ENCODE measurements at regions not wholly inside any gene's neighbourhood (a gene's known extent, or its start where the extent isn't known, plus 50 kb on each side); places are given as distances from the start of the nearest gene placed in this dataset.

DNA sequence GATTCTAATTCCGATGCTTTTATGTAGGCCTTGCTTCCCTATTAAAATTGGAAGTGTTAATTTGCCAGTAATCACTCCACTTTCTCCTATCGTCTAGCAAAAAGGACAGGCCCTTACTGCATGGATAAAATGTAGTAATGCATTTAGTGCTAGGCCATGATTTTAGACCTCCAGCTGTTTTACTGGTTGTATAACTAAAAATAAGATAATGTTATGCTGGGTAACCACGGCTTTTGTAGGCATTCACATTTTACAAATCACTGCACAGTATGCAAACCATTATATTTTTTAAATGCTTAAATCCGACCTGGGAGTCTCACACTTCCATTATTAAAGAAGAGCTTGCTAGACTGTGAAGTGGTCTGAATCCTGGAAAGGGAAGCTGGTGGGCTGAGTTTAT is 179.5 kb downstream of the TFAP2A start:
- no peak for DNase-seq

DNA sequence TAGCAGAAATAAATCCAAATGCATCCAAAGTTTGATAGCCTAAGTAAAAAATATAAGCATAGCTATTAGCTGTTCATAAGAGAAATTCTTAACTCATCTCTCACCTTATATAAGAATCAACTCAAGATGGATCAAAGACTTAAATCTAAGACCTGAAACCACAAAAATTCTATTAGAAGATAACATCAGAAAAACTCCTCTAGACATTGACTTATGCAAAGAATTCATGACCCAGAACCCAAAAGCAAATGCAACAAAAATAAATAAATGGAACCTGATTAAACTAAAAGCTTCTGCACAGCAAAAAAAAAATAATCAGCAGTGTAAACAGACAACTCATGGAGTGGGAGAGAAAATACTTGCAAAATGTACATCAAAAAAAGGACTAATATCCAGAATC is 184.3 kb downstream of the TFAP2A start:
- DNase-seq: no peak

DNA sequence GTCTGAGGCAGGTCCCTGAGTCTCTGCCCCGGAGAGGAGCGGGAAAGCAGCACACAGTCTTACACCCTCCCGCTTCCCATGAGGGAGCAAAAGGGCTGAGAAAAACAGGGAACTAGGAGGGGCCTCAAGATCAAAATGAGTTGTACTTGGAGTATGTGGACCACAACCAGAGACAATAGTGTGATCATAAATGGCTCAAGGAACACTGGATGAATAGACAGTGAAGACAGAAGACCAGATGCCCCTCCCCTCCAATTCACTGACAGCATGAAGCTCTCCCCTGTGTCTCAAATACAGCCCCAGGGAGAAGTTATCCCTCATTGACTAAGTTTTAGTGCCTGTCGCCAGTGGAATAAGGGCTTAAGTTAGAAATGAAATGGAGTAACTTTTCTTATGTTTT is 191.0 kb downstream of the TFAP2A start:
- DNase-seq: no peak

DNA sequence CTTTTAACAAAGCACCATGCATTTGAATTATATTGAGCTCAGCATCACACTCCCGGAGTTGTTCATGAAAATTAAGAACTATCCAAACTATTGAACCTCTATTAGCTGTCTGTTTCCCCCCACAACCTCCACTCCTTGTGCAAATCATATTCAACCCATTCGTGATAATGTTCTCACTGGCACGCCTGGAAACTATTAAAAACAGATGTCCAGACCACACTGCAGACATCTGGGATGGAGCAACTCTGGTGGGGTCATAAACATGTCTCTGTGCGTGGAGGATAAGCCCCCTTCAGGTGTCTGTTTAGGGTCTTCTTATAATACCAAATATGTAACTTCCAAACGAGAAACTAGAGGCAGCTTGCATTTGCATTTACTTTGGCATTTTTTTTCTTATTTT is 193.7 kb downstream of the TFAP2A start:
- DNase-seq: no peak

DNA sequence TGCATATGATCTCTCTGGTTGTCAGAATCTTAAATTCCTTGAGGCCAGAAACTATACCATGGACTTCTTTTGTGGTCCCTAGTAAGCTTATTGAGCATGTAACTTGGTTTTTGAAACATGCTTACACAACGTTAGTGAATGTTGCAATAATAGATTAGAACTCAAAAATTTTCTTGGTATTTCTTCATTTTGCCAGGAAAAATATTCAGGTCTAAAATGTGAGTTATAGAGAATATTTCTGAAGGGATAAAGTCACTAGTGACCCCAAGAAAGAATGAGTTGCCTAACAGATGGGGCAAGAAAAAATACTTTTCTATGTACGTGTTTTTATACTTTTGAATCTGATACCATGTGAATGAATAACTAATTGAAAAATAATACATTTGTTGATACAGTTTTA is 195.4 kb downstream of the TFAP2A start:
- no peak for DNase-seq

DNA sequence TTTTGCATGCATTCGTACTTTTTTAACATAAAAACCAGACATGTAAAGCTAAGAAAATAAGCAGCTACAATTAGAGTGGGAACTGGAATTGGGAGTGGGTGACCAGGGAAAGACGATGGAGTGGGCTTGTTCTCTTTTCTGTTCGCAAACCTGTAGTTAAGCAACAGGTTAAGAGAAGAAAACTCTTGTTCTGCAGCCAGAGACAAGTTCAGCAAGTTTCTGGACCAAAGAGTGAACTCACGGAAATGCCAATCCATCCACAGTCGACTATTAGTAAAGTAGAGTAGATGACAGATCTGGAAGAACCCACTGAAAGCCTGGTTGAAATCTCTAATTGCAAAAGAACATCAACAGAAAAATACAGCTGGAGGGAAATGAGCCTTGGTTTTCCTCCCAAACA is 197.8 kb downstream of the TFAP2A start:
- no peak for DNase-seq

DNA sequence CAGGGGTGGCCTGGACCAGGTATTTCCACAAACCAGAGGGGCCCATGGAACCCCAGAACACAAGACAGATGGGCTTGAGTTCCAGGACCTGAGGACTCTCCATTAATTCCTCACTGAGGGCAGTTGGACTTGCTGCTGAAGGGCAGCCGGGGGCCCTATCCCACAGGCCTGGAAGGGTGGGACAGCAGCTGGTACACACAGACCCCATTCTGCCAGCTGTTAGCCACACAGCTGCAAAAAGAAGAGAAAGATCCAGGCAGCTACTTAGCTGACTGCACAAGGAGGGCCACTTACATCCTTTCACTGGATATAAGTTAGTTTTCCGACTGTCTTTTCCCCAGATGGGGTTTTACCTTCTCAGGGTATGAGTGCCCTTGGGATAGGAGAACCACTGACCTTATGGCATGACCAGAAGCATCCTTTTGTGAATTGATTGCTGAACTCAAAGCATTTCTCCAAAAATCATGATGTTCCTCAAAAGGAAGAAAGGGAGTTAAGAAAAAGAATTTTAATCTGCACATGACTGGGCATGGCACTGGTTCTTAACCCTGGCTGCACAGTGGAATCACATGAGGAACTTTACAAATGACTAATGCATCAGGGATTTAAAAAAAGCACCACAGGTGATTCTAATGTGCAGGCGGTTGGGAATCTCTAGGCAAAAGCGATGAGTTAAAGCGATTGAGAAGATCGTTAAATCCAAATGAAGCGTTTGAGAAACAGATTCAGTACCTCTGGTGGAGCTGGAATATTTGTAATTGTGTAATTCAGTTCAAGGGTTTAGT is 199.4 kb downstream of the TFAP2A start:
- DNase-seq: no peak

DNA sequence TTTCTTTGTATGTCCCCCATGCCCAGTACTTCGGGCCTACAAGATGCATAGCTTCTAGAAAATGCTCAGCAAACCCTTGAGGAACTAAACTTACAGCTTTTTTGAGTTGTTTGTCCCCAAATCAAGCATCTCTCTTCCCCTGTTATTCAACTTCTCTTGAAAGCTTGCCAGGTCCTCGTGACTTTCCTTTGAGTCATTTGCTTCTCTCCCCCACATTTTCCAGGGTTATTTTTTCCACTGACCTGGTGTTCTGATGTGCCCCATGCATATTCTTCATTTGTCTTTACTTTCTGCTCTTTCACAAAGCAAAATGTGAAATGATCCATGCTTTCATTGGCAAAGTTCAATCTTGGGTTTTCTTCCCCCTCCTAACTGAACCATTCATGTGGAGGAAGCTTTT is 204.8 kb downstream of the TFAP2A start:
- DNase-seq: no peak

DNA sequence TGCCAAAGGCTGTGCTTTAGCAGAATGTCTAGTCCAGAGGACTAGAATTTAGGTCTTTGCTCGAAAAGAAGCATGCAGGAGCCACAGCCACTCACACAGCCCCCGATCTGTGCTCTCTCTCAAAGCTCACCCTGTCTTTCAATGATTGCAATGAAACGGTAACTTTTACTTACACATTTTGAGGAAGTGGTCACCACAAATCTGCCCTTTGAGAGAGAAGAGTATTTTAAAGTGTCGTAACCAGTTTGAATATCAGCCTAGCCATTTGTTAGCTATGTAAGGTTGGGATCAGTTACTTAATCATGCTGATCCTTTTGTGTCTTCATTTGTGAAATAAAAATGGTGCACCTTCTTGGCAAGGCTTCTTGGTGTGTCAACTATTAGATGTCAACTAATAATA is 209.0 kb downstream of the TFAP2A start:
- no peak for DNase-seq

DNA sequence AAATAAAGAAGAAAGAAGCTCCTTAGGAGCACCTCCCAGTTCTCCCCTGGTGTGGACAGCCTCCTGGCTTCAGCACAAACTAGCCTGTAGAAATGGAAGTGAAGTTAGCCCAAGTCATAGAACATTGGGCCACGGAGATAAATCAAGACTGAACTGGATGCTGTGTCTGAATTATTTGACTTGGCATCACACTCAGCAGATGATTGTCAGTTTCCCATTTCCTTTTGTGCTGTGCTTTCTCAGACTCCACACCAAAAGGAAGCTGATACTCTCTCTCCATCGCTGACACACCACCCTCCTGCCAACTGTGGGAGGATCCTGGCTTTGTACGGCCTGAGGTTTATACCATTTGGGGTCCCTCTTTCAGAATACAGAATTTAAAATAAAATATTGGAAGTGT is 209.8 kb downstream of the TFAP2A start:
- no peak for DNase-seq

DNA sequence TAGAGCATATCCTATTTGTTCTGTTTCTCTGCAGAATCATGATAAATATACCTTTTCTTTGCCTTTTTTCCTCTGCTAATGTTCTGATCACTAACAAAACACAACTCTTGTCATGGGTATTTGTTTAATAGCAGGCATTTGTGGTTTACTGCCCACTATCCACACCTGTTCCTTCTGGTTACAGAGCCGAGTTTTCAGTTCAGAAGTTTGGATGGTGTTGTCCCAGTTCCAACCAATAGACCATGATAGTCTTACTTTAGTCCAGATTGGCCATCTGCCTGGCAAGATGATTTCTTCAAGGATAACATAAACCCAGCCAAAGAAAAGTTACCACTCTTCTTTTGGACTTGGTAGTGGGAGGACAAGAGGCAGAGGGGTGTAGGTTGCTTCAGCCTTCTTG is 211.2 kb downstream of the TFAP2A start:
- no peak for DNase-seq

DNA sequence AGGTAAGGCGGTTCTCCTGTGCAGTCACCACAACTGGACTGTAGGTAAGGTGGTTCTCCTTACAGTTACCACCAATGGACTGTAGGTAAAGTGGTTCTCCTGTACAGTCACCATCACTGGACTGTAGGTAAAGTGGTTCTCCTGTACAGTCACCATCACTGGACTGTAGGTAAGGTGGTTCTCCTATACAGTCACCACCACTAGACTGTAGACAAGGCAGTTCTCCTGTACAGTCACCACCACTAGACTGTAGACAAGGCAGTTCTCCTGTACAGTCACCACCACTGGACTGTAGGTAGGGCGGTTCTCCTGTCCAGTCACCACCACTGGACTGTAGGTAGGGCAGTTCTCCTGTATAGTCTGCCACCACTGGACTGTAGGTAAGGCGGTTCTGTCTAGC is 212.3 kb downstream of the TFAP2A start:
- no peak for DNase-seq

DNA sequence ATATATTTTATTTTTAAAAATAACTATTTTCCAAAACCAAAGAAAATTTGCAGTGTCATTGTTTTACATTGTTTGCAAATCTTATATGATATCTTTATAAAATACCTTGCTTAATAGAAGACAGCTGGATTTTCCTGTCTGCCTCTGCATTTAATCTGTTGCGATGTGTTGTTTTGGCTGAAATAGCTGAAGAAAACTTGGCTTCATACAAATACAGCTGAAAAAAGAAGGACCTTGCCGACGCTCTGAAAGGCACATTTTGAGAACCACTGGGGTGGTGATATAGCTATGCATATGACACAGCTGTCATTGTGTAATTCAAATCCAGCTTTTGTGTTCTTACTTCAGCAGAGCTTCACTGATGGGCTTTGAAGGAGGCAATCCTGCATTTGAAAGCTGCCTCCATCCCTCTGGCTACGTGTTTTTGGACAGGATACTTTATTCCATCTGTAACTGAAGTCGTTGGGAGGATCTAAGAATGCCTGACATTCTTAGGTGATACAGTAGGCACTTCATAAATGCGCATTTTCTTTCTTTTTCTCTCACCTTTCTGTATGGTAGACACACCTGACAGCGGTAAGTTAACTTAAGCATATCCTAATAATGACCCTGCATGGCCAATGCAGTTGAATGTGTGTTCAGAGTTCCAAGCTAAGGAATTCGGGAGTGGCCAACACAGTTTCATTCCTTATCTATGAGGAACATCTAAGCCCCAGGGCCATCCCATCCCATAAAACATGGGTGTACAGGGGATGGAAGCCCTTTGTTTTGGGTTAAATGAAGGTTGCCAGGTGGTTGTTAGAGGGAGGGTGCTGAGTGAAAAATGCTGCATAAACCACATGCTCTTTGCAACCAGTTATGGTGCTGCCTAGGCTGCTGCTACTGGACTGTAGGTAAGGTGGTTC is 213.0 kb downstream of the TFAP2A start:
- no peak for DNase-seq

DNA sequence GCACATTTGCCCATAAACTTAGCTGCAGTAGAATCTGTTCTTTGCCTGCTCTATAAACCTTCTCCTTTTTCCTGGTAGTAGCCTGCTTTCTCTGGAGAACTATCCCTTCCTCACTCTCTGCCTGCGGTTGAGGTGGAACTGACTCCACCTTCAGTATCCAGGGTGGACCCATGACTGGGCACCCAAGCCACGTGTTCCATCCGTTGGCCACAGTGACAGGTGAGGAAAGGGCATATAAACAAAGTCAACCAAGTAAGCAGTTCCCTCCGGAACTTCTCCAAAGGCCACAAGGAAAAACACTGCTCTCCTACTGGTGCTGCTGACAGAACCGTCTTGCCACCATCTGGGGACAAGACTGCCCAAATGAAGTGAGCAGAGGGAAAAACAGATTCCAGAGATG is 218.8 kb downstream of the TFAP2A start:
- no peak for DNase-seq

DNA sequence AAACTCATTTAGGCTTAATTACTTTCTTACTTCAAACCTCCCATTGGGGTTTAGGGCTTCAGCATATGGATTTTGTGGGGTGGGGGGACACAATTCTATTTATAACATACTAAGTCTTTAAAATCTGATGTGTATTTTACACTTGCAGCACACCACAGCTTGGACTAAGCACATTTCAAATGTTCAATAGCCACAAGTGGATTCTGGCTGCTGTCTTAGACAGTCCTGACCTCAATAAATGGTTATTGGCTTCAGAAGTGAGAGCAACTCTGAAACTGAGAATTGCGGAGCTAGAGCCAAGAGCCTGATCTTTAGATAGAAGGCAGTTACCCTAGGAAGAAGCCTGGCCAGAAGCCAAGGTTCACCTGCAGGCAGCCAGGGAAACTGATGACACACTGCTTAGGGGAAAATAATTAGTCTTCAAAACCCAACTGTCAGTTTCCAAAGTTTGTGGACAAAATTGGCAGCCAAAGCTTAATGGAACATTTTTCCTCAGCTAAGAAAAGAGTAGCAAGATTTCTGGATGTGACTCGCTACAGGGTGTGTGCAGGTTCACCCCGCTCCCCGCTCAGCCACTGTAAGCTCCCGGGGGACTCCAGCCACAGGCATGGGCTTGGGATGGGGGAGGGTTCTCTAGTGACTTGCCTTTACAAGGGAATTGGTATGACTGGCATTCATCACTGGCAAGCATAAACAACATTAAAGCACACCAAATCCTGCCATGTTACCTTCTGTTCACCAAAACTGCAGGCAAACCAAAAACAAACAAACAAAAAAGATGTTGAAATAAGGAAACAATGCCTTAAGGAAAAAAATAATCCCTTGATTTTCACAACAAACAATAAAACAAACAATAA is 219.8 kb downstream of the TFAP2A start:
- no peak for DNase-seq

DNA sequence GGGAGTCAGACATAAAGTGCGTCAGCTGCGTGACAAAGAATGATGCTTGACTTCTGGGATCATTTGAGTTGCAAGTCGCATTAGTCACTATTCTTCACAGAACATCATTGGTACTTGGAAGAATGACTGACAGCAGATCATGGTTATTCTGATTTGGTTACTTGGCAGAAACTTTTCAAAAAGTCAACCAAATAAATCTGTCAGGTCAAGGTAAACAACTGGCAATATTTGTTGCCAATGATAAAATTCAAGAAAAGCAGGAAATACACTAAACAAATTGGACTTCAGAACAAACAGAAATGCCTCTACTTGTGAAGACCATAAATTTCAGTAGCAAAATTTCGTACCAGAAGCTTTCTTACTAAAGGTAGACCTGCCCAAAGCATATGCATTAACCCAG is 221.6 kb downstream of the TFAP2A start:
- no peak for DNase-seq

DNA sequence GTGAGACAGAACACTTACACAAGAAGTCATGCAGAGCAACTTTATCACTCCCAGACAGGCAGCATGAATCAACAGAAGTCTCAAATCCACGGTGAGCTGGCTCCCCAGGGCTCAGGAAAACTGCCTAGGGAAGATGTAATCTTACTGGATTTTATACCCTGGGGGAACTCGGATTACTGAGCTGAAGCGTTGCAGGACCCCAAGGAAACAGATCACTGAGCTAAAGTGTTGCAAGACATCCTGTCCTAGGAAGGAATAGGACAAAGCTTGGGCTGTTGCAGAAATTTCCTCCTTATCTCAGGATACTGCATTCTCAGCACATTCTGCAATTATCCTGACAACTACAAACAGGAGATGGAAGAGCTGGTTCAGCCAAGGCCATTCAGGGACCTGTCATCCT is 224.8 kb downstream of the TFAP2A start:
- DNase-seq: no peak

DNA sequence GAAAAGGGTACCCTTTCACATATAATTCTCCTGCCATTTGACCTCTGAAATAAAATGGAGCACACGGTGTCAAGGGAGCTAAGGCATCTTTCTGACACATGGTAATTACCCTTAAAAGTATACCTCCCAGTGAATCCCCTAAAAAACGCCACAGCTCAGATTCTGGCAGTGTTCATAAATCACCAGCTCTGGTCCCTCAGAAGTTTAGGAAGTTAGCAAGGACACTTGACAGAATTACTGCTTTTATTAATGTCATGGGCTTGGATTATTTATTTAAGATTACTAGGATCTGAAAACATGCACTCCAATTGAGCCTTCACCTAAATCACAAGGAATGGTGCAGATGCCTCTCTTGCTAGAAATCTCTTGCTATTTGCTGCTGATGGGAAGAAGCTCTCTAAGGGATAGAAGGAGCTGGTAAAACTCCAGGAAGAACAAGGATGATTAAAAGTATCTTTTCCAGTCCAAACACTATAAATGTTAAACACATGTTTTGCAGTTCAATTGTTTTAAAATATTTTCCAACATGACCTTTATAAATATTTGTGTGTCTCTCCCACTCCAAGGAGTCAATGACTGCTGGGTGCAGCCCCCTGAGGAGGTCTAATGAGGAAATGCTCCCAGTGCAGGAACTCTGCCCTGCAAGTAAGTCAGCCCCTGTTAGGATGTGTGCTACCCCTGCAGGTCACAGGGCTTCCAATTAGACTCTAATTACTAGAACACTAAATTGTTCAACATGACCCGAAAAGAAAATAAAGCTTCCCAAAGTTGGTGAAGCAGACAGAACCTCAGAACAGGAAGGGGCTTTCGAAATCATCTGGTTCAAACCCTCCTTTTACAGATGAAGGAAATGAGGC is 230.3 kb downstream of the TFAP2A start:
- DNase-seq: no peak

DNA sequence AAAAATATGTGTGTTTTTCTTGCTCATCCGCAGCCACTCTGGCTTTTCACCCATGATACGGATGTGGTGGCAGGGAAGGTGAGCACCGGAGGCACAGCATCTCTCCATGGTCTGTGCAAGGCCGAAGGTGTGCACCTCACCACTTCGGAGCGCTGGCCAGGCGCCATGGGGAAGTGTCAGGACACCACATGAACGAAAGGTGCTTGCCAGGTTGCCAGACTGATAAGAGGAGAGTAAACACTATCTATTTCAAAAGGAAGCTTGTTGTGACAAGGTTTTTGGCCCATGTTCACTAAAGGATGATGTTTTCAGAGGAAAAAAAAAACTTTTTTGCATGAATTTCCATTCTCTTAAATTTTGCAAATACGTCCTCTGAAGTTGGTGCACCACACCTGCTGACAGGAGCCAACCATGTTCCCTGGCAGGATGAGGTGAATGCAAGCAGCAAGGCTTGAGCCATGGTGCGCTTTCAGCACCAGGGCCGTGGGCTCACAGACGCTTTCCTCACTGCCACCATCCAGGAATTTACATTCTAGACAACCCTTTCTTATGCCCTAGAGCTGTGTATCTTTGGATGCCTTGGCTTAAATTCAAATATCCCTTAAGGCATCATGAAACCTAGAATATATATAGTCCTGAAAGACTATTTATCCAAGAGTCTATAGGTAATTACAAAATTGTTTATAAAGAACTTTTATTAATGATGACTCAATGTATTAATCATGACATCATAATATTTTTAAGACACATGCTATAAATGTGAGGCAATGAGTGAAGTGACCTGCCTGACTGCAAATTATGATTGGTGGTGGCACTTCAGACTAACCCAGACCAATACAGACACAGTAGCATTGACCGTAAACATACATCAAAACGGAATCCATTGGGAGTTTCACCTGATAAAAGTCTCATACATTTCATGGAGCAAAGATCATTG is 234.5 kb downstream of the TFAP2A start:
- DNase-seq: no peak

DNA sequence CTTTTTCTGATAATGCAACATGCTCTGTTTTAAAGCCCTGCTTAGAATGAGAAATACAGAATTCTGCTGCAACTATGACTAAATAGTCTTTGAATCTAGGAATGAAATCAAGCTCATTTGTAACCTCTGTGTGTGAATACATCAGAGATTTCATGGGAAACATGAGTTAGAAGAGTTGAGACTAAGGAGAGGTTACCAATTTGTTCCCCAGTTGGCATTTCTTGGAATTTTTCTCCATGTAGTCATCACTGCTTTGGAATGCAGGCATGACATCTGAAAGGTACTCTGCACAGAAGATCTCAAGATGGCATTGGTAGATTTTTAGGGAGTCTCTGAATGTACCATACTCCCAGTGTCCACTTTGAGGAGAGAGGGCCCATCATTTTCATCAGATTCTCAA is 237.2 kb downstream of the TFAP2A start:
- no peak for DNase-seq

DNA sequence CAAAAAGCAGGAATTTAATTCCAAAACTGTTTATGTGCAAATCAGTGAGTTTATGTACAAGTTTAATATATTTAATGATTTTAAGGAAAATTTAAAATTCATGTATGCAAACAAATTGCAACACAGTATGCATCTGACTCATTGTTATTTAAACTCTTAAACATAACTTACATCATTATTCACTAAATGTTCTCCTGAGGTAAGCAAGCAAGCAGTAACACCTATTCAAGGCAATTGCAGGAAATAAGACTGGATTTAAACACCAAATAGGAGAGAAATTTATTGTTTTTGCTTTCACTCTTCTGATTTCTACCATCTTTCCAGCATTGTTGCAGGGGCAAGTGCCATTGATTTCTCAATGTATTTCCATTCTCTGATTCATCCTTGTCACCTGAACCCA is 239.5 kb downstream of the TFAP2A start:
- no peak for DNase-seq
